GM19455 (cell line): ENCODE measurements at regions not wholly inside any gene's neighbourhood (a gene's known extent, or its start where the extent isn't known, plus 50 kb on each side); places are given as distances from the start of the nearest gene placed in this dataset.

Experiments
- ATAC-seq: cut with Tn5 transposase; IDR thresholded peaks from one replicate; pipeline ENCODE4 v1.9.1; 2021; ENCODE audit not compliant: unreplicated experiment

GRCh38 chr4:41865306-41865980 lies 69.8 kb upstream of the TMEM33 start:
- ATAC-seq: no peak

GRCh38 chr4:41859087-41859486 lies 76.1 kb upstream of the TMEM33 start:
- ATAC-seq: no peak

- no peak for ATAC-seq
Measured at GRCh38 chr4:41857226-41857641, 78.0 kb upstream of the TMEM33 start.

- ATAC-seq: no peak
Measured at GRCh38 chr4:41856797-41857196, 78.4 kb upstream of the TMEM33 start.

GRCh38 chr4:41853973-41854372 lies 81.3 kb upstream of the TMEM33 start:
- no peak for ATAC-seq

- no peak for ATAC-seq
Measured at GRCh38 chr4:41852229-41852628, 83.0 kb upstream of the TMEM33 start.

GRCh38 chr4:41851621-41852020 lies 83.6 kb upstream of the TMEM33 start:
- no peak for ATAC-seq

- no peak for ATAC-seq
Measured at GRCh38 chr4:41844327-41844726, 90.9 kb upstream of the TMEM33 start.

GRCh38 chr4:41839916-41840854 lies 91.7 kb upstream of the PHOX2B start:
- ATAC-seq: peak; percentile 53

- ATAC-seq: no peak
Measured at GRCh38 chr4:41838590-41838989, 90.1 kb upstream of the PHOX2B start.

GRCh38 chr4:41835321-41835995 lies 86.9 kb upstream of the PHOX2B start:
- no peak for ATAC-seq

GRCh38 chr4:41832961-41833360 lies 84.4 kb upstream of the PHOX2B start:
- ATAC-seq: no peak

- ATAC-seq: no peak
Measured at GRCh38 chr4:41822325-41822724, 73.8 kb upstream of the PHOX2B start.

GRCh38 chr4:41820473-41820872 lies 71.9 kb upstream of the PHOX2B start:
- no peak for ATAC-seq

- no peak for ATAC-seq
Measured at GRCh38 chr4:41819621-41820020, 71.1 kb upstream of the PHOX2B start.

GRCh38 chr4:41815473-41815872 lies 66.9 kb upstream of the PHOX2B start:
- ATAC-seq: no peak

GRCh38 chr4:41814565-41814964 lies 66.0 kb upstream of the PHOX2B start:
- no peak for ATAC-seq

GRCh38 chr4:41806807-41807206 lies 58.3 kb upstream of the PHOX2B start:
- no peak for ATAC-seq

- no peak for ATAC-seq
Measured at GRCh38 chr4:41802590-41802989, 54.1 kb upstream of the PHOX2B start.

- no peak for ATAC-seq
Measured at GRCh38 chr4:41799126-41799525, 50.6 kb upstream of the PHOX2B start.
